CD1c-positive myeloid dendritic cell (primary cell): ENCODE measurements at regions not wholly inside any gene's neighbourhood (a gene's known extent, or its start where the extent isn't known, plus 50 kb on each side); places are given as distances from the start of the nearest gene placed in this dataset.

Experiments used
- DNase-seq: peaks from one replicate; pipeline ENCODE4 v3.0.0-alpha.2; 2016; ENCODE audit errors: extremely low spot score

GRCh38 chr1:38291336-38291735 lies 244.7 kb upstream of the POU3F1 start:
- no peak for DNase-seq

GRCh38 chr1:38289034-38289433 lies 242.4 kb upstream of the POU3F1 start:
- DNase-seq = no peak

- no peak for DNase-seq
Observed at GRCh38 chr1:38287547-38287946, 241.0 kb upstream of the POU3F1 start.

- no peak for DNase-seq
Observed at GRCh38 chr1:38287036-38287435, 240.4 kb upstream of the POU3F1 start.

GRCh38 chr1:38285807-38286530 lies 239.4 kb upstream of the POU3F1 start:
- DNase-seq = no peak

- no peak for DNase-seq
Observed at GRCh38 chr1:38284953-38285352, 238.4 kb upstream of the POU3F1 start.

- no peak for DNase-seq
Observed at GRCh38 chr1:38283696-38284470, 237.3 kb upstream of the POU3F1 start.

GRCh38 chr1:38279148-38279547 lies 232.6 kb upstream of the POU3F1 start:
- no peak for DNase-seq

- DNase-seq = no peak
Observed at GRCh38 chr1:38277646-38278045, 231.1 kb upstream of the POU3F1 start.

- no peak for DNase-seq
Observed at GRCh38 chr1:38275960-38276359, 229.4 kb upstream of the POU3F1 start.

- no peak for DNase-seq
Observed at GRCh38 chr1:38274974-38275373, 228.4 kb upstream of the POU3F1 start.

GRCh38 chr1:38273196-38273804 lies 226.7 kb upstream of the POU3F1 start:
- no peak for DNase-seq

GRCh38 chr1:38272515-38272914 lies 225.9 kb upstream of the POU3F1 start:
- DNase-seq = no peak

GRCh38 chr1:38270849-38271633 lies 224.4 kb upstream of the POU3F1 start:
- no peak for DNase-seq

GRCh38 chr1:38269923-38270848 lies 223.6 kb upstream of the POU3F1 start:
- DNase-seq = no peak

GRCh38 chr1:38268226-38268625 lies 221.6 kb upstream of the POU3F1 start:
- no peak for DNase-seq

- DNase-seq = no peak
Observed at GRCh38 chr1:38267037-38268036, 220.7 kb upstream of the POU3F1 start.

GRCh38 chr1:38266197-38266520 lies 219.6 kb upstream of the POU3F1 start:
- no peak for DNase-seq

- no peak for DNase-seq
Observed at GRCh38 chr1:38265293-38266196, 219.0 kb upstream of the POU3F1 start.
